Kidney (tissue), 13 donors: ENCODE measurements at regions not wholly inside any gene's neighbourhood (a gene's known extent, or its start where the extent isn't known, plus 50 kb on each side); places are given as distances from the start of the nearest gene placed in this dataset.
A peak's percentile ranks its signal among the peaks of the same experiment; 100 is the strongest.

Source experiments
- DNase-seq, 5 donors: peaks; one replicate each; pipeline ENCODE4 v3.0.0-alpha.2; 2013 to 2020
- FAIRE-seq: peaks from 2 replicates; lab custom pipeline; 2012; peaks lifted over from hg19 to GRCh38; lab: Jason Lieb, UNC
- H3K27ac ChIP-seq, 2 donors: one replicate each; pipeline ENCODE4 v1.7.0; 2013; ENCODE audit warnings: low read depth in 2 of 2, low read length in 2 of 2, inconsistent platforms in 1 of 2
- H3K27me3 ChIP-seq: one replicate; pipeline ENCODE4 v1.7.1; 2013; ENCODE audit warnings: low read length, inconsistent platforms; ENCODE audit not compliant: control insufficient read depth, insufficient read depth
- H3K36me3 ChIP-seq, 3 donors: one replicate each; pipeline versions ENCODE4 v1.7.0 to v1.7.1; 2013; ENCODE audit warnings: low read length in 3 of 3, control low read depth in 1 of 3, inconsistent platforms in 1 of 3; ENCODE audit not compliant: insufficient read depth in 3 of 3, control insufficient read depth in 2 of 3
- H3K4me1 ChIP-seq, 3 donors: one replicate each; pipeline versions ENCODE4 v1.7.0 to v1.7.1; 2013; ENCODE audit warnings: low read length in 3 of 3, inconsistent platforms in 1 of 3, low read depth in 1 of 3; ENCODE audit not compliant: control insufficient read depth in 2 of 3, insufficient read depth in 2 of 3
- H3K4me3 ChIP-seq, 3 donors: one replicate each; pipeline versions ENCODE4 v1.7.0 to v1.8.1; 2013; ENCODE audit warnings: low read length in 3 of 3, control low read depth in 1 of 3, inconsistent platforms in 1 of 3
- H3K9ac ChIP-seq, 3 donors: one replicate each; pipeline versions ENCODE4 v1.7.0 to v1.7.1; 2013; ENCODE audit warnings: low read length in 3 of 3, control low read depth in 1 of 3, inconsistent platforms in 1 of 3
- H3K9me3 ChIP-seq, 3 donors: one replicate each; pipeline versions ENCODE4 v1.7.0 to v1.7.1; 2013; ENCODE audit warnings: low read length in 3 of 3, control low read depth in 1 of 3, inconsistent platforms in 1 of 3; ENCODE audit not compliant: control insufficient read depth in 2 of 3, insufficient read depth in 1 of 3
- intact Hi-C: fragments of 100-400 bp; cut with DNase I; formaldehyde crosslinking; loops from one replicate; pipeline ENCODE4 v1.11.1; 2022
- TF ChIP-seq, protein P1 (sequence below): IDR thresholded peaks from 3 replicates; pipeline ENCODE4 v1.5.1; 2012; ENCODE audit warnings: mild to moderate bottlenecking, moderate library complexity, borderline replicate concordance; ENCODE audit not compliant: insufficient read depth; ENCODE audit errors: extremely low read depth
- donor health status: control.
- donor health status: control.
- donor health status: control.
- donor health status: control.
- donor health status: control.
- donor health status: DM: yes; HTN: yes; CAD: no.
- donor health status: Normal renal cell carcinoma (clear cell type).

GRCh38 chr13:109496216-109496615 is 290.2 kb downstream of the IRS2 start:
- FAIRE-seq (no peak), DNase-seq (no peak)
- H3K36me3 ChIP-seq: no peaks in the 10 kb centered on the region
- H3K4me1 ChIP-seq: no peaks in the 10 kb centered on the region
- no peaks in the 10 kb centered on the region for H3K9me3 ChIP-seq
- H3K27me3 ChIP-seq: no peaks in the 10 kb centered on the region
- intact Hi-C loops: no loop called here
- TF ChIP-seq, protein P1, sequence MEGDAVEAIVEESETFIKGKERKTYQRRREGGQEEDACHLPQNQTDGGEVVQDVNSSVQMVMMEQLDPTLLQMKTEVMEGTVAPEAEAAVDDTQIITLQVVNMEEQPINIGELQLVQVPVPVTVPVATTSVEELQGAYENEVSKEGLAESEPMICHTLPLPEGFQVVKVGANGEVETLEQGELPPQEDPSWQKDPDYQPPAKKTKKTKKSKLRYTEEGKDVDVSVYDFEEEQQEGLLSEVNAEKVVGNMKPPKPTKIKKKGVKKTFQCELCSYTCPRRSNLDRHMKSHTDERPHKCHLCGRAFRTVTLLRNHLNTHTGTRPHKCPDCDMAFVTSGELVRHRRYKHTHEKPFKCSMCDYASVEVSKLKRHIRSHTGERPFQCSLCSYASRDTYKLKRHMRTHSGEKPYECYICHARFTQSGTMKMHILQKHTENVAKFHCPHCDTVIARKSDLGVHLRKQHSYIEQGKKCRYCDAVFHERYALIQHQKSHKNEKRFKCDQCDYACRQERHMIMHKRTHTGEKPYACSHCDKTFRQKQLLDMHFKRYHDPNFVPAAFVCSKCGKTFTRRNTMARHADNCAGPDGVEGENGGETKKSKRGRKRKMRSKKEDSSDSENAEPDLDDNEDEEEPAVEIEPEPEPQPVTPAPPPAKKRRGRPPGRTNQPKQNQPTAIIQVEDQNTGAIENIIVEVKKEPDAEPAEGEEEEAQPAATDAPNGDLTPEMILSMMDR: no peak
- H3K9ac ChIP-seq: no peak overlapping the region
- H3K4me3 ChIP-seq: no peak overlapping the region
- H3K27ac ChIP-seq: no peak overlapping the region

GRCh38 chr13:109494925-109495369 is 291.4 kb downstream of the IRS2 start:
- DNase-seq: peak in 2 of 5 donors; percentile 6 to 21
- intact Hi-C loops: no loop called here
- no peaks in the 10 kb centered on the region for H3K4me1 ChIP-seq

GRCh38 chr13:109485136-109485794 is 301.1 kb downstream of the IRS2 start:
- no peaks in the 10 kb centered on the region for H3K36me3 ChIP-seq
- no peaks in the 10 kb centered on the region for H3K27me3 ChIP-seq
- TF ChIP-seq, protein P1: no peak
- no peaks in the 10 kb centered on the region for H3K4me1 ChIP-seq
- no peak overlapping the region for H3K4me3 ChIP-seq
- DNase-seq (peak in 1 of 5 donors; percentile 8), FAIRE-seq (no peak)
- H3K27ac ChIP-seq: no peak overlapping the region
- intact Hi-C loops: no loop called here
- H3K9me3 ChIP-seq: peaks cover 0 to 3% (median 0%) of the 10 kb centered on the region in 3 donors
- H3K9ac ChIP-seq: no peak overlapping the region

More at GRCh38 chr13:109494925-109495369, 291.4 kb downstream of the IRS2 start:
- Histone ChIP-seq H3K9me3 (no peaks in the 10 kb centered on the region), H3K27me3 (no peaks in the 10 kb centered on the region), H3K36me3 (no peaks in the 10 kb centered on the region), H3K9ac (no peak overlapping the region), H3K4me3 (no peak overlapping the region), H3K27ac (no peak overlapping the region)
- no peak for FAIRE-seq
- TF ChIP-seq, protein P1: no peak
